NCI-H1417 (cell line): ENCODE measurements at regions not wholly inside any gene's neighbourhood (a gene's known extent, or its start where the extent isn't known, plus 50 kb on each side); places are given as distances from the start of the nearest gene placed in this dataset.
"Not testable (repeated sequence)": the region's sequence is repeated elsewhere in the genome, so short reads cannot be mapped to it uniquely, and the experiment has no call there.

Experiments
- DNase-seq, 3 experiments: peaks; one replicate each; lab custom pipeline; 2025; lab: John Stamatoyannopoulos, UW

DNA sequence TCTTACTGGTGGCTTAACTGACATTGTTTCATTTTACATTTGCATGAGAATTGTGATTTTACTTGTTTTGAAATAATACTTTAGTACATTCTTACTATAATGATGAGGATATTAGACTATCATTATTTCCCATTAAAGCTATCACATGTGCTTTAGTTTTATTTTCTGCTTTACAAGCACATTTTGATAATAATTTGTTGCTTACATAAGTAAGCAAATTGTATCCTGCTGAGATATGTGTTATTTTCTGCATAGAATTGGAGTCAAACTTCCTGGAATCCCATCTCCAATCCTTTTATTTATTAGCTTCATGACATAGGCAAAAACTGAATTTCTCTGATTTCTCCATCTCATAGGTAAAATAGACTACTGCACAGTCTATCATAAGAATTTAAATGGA lies 847.4 kb downstream of the DIPK2A start:
- no peak for DNase-seq

DNA sequence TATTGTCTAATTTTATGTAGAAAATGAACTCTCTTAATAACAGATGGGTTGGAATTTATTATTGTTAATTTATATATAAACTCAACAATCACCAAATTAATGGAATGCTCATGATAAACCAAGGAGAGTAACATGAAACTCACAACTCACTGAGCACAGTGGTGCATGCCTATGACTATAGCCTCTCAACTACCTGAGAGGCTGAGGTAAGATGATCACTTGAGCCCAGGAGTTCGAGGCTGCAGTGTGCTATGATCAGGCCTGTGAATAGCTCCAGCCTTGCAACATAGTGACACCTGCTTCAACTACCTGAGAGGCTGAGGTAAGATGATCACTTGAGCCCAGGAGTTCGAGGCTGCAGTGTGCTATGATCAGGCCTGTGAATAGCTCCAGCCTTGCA lies 848.6 kb downstream of the DIPK2A start:
- DNase-seq: not testable (repeated sequence)

DNA sequence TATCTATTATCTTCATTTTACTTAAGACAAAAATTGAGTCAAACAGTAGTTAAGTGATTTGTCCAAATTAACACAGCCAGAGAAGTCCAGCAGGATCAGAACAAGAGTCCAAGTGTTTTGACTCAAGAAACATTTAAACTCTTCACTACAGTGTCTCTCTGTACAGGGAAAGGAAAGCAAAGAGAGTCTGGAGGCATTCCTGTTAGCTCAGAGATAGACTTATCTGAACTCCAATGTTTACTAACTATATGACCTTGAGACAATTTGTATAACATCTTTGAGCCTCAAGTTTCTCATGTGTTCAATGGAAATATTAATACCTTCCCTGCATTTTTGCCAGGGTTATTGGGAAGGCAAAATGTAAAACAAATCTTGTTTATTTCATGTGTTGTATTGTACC lies 849.1 kb downstream of the DIPK2A start:
- DNase-seq: no peak

DNA sequence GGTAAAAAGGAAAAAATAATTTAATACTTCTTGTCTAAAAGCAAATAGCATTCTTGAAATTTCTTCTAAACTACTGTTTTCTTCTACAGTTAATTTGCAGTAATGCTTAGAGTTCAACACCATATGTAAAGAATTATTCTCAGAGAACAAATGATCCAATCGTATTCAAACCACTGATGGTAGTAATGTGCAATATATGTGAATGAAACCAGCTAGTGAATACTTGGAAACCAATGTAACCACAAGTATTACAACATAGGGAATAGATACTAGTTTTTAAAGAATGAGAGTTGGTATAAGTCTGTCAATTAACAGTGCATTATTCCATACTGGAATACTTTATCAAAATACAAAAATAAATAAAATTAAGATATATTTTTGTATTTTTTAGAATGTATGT lies 850.0 kb downstream of the DIPK2A start:
- DNase-seq: no peak

DNA sequence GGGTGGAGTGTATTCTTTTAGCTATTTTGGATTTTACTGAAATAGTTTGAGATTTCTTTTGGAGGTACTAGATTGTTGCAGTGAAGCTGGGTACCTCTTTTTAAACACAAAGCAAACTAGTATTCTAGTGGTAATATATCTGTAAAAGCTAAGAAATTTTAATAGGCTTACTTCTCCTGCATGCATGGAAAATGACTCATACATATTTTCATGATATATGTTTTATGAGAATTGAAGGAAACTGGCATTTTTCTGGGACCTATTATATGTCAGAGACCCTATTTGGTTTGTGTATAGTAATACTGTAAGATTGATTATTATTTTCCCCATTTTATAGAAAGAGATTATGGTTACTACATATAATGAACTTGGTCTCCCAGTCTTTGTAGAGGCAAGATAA lies 851.0 kb downstream of the DIPK2A start:
- no peak for DNase-seq

DNA sequence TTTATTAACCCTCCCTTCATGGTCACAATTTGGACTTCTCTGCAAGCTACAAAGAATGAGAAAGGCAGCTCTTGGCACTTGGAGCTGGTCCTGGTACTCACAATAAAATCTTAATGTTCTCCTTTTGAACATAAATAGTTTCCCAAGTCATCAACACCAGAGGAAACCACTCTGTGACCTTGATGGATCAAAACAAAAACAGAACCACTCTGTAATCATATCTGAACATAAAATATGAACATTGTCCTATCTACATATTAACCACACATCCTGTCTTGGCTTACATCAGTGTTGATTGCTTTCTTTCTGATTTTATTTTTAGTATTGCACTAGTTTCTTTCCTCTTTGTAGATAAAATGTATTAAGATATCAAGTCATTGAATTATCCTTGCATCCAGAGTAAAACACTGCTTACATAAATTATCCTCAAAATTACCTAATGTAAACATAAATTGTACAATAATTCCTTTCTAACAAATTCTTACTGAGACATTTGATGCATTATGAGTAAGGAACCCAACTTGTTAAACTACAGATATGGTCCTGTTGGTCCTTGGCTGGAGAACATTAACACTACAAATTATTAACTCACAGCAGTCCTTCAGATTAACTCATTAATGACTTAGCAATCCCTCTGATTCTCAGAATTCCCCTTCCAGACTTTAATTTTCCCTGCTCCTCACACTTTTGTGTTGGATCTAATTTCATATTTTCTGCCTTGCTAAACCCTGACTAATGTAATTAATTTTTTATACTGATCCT lies 860.5 kb downstream of the DIPK2A start:
- no peak for DNase-seq

DNA sequence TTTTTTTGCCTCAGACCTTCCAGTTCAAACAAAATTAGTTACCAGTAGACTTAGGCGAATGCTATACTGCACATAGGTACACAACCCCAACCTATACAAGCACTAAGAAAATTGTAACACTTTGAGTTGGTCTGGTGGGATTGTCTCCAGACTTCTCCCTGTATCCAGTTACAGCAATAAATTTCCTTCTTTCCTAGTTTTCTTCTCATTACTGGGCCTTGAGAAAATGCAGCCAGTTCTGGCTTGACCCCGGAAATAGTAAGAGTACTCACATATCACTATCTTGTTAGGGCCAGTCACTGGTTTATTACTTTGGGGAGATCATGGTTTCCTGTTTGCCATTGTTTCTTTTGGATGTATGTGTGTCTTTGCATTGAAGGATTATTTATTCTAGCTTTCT lies 868.4 kb downstream of the DIPK2A start:
- DNase-seq: no peak

DNA sequence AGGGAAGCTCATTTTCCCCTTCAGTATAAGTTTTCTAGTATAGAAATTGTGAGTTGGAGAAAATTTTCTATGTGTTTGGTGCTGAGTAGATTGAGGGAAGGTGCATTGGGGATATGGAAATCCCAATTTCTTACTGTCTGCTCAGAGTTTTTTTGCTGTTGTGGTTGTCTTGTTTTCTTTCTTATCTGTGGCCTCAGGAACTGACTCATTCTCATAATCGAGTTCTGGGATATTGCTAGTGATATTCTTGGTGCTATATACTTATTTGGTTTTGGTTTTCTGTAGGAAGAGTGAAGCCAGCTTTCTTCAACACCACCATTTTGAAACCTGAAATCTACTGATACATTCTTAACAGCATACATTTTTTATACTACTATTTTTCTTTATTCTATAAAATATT lies 869.2 kb downstream of the DIPK2A start:
- no peak for DNase-seq

DNA sequence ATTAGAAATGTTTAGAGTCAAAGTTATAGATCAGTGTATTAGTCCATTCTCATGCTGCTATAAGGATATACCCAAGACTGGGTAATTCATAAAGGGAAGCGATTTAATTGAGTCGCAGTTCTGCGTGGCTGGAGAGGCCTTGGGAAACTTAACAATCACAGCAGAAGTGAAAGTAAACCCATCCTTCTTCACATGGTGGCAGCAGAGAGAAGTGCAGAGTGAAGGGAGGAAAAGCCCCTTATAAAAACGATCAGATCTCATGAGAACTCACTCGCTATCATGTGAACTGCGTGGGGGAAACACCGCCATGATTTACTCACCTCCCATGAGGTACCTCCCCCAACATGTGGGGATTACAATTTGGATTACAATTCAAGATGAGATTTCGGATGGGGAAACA lies 871.5 kb downstream of the DIPK2A start:
- no peak for DNase-seq

DNA sequence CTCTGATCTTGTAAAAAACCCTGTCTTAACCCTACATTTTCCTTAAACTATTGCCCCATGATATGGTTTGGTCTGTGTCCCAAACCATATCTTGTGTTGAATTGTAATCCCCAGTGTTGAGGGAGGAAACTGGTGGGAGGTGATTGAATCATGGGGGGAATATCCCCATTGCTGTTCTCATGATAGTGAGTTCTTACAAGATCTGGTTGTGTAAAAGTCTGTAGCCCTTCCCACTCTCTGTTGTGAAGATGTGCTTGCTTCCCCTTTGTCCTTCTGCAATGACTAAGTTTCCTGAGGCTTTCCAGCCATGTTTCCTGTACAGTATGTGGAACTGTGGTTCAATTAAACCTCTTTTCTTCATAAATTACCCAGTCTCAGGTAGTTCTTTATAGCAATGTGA lies 881.4 kb downstream of the DIPK2A start:
- DNase-seq: no peak

DNA sequence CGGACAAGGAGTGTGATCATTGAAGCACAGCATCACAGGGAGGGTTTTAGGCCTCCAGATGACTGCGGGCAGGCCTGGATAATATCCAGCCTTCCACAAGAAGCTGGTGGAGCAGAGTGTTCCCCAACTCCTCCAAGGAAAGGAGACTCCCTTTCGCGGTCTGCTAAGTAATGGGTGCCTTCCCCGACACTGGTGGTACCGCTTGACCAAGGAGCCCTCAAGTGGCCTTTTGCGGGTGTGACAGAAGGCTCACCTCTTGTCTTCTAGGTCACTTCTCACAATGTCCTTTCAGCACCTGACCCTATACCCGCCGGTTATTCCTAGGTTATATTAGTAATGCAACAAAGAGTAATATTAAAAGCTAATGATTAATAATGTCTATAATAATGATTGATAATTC lies 882.4 kb downstream of the DIPK2A start:
- not testable (repeated sequence) for DNase-seq

DNA sequence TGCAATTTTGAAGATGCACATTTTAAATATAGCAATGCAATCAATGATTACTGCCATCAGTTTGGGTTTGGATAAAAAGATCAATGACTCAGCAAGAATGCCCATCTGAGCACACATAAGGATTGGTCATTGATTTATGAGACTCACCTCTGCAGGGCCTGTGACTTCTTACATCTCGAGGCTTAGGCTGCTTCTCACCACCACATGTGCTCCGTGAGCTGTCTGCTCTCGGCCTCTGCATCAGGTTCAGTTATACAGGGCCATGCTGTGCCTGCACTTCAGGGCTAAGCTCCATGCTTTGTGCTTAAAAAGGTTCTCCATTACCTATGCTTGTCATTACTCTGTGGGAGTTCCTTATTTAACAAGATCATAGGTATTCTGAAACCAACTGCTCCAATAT lies 887.5 kb downstream of the DIPK2A start:
- DNase-seq: no peak

DNA sequence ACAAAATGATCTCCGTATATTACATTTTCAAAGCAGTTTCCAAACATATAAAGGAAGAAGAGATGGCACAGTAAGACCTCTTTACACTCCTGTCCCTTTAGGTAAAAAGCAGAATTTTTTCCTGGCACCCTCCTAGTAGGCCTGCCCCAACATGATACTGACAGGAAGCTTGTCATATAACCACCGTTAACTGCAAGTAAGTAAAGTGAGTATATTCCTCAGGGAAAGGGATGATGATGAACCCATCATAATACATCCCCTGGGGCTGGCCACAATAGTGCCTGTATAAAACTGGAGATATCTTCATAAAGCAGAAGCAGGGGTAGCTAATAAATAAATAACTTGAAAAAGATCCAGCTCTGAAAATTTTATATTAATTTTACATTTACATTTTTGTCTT lies 893.0 kb downstream of the DIPK2A start:
- DNase-seq: no peak

DNA sequence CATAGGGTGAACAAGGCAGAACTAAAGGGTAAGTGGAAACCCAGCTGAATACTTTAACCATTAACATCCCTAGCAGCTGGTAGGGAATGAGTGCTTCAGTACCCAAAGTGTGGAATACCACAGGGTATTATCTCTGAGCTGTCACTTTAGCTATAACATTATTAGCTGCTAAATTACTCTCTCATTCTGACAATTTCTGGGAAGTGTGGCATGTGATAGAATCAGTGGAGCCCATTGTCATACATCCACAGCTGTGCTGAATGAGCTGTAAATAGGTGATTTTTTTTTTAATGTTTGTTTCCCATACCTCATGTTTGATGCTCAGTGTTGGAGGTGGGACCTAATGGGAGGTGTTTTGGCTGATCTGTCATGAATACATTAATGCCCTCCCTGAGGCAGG lies 894.3 kb downstream of the DIPK2A start:
- DNase-seq: no peak

DNA sequence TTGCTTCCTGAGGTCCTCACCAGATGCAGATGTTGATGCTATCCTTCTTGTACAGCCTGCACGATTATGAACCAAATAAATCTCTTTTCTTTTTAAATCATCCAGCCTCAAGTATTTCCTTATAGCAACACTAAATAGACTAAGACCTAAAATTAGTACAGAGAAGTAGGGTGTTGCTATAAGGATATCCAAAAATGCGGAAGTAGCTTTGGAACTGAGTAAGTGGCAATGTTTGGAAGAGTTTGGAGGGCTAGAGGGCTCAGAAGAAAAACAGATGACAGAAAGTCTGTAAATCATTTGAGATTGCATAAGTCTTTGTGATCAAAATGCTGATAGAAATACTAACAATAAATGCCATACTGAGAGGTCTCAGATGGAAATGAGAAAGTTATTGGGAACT lies 894.9 kb downstream of the DIPK2A start:
- no peak for DNase-seq

DNA sequence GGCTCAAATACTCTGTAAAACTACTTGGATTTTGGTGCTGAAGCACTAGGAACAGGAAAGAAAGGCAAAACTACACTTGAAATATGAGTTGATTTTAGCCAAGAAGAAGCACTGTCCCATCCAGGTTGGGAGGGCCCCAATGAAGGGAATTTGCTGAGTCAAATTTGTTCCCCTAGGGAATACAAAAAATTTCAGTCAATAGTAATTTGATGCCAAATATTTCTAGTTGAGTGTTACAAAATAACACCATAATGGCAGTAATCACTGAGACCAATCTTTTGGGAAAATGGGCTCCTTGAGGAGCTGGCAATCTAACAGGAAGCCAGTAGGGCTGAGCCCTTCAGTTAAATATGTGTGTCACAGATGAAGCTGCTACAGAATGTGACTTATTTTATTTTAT lies 896.9 kb downstream of the DIPK2A start:
- DNase-seq: no peak

DNA sequence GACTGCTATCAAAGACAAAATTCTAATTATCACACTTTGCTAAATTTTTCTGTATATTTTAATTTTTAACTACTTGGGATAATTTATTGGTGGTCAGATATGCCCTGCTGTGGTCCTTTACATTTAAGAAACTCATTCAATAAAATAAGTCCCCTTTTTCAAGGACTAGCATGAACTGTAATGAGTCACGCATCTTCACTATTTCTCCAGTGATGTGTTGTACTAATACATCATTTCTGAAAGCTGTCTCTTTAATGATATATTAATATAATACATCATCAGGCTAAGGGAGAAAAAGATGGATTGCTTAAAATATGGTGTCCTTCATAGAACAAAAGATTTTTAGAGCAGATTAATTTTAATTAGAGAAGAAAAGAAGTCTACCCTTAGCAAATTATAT lies 901.4 kb downstream of the DIPK2A start:
- peak in 1 of 3 experiments; percentile 4 for DNase-seq

DNA sequence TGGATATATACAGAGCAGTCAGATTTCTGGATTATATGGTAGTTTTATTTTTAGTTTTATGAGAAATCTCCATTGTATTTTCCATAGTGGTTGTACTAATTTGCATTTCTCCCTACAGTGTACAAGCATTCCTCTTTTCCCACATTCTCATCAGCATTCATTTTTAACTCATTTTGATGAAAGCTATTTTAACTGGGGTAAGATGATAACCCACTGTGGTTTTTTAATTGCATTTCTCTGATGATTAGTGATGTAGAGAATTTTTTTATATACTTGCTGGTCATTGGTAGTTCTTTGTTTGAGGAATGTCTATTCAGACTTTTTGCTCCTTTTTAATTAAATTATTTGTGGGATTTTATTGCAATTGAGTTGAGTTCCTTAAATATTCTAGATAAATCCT lies 903.6 kb downstream of the DIPK2A start:
- no peak for DNase-seq

DNA sequence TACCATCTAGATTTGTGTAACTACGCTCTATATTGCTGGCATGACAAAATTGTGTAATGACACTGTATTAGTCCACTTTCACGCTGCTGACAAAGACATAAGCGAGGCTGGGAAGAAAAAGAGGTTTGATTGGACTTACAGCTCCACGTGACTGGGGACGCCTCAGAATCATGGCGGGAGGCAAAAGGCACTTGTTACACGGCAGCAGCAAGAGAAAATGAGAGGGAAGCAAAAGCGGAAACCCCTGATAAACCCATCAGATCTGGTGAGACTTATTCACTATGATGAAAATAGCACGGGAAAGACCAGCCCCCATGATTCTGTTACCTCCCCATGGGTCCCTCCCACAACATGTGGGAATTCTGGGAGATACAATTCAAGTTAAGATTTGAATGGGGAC lies 905.7 kb downstream of the DIPK2A start:
- DNase-seq: no peak

DNA sequence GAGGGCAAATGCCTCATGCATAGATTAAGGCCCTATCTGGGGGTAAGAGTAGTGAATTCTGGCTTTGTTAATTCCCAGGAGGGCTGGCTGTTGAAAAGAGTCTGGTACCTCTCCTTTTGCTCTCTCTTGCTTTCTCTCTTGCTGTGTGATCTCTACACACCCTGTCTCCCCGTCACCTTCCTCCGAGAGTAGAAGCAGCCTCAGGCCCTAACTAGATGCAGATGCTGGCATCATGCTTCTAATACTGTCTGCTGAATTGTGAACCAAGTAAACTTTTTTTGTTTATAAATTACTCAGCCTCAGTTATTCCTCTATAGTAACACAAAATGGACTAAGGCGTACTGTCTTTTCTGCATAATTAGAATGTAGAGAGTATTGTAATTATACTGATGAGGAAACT lies 908.1 kb downstream of the DIPK2A start:
- no peak for DNase-seq

DNA sequence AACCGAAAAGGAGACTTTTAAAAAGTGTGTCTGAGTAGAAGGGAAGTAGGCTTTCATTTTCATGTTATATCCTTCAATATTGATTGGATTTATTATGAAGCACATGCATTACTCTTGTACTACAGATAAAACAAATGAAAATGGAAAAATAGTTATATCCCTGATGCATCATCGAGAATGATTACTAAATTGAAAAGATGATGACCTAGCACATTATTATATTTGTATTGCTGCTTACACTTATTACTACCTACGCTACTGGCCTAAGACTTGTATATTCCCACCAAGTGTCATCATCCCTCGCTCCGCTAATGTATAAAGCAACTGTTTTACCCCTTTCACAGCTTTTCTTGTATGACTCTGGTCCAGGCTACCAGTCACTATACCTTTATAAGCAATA lies 922.4 kb downstream of the DIPK2A start:
- no peak for DNase-seq

DNA sequence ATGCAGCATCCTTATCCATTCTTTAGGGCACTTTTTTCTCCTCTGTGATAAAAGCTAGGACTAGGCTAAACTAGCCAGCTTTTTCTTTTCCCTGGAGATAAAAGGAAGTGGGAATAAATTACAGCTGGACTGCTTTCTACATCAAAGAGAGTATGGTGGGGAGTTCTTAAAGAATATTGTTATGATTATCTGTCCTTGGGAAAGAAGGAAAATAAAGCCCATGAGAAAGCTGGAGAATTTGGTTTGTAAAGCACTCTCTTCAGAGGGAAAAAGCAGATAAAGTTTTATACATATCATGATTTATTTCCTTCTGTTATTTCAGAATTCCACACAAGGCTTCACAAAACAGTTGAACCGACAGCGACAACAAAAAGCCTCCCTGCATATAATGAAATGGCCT lies 923.0 kb downstream of the DIPK2A start:
- no peak for DNase-seq

DNA sequence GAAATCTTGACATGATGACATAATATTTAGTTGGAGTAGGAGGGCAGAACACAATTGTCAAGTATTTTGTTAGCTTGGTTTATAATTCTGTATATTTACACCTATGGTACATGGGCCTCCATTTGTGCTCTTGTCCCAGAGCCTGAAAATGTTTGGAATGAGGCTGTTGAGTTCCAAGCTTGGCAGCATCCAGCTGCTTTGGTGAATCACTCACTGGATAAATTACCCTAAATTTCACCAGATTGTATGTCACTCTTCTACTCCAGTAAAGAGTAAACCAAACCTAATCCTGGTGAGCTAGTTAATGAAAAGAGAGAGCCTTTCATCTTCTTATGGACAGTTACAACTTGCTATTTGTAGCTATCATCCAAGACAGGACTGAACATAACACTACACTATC lies 928.7 kb downstream of the DIPK2A start:
- DNase-seq: no peak

DNA sequence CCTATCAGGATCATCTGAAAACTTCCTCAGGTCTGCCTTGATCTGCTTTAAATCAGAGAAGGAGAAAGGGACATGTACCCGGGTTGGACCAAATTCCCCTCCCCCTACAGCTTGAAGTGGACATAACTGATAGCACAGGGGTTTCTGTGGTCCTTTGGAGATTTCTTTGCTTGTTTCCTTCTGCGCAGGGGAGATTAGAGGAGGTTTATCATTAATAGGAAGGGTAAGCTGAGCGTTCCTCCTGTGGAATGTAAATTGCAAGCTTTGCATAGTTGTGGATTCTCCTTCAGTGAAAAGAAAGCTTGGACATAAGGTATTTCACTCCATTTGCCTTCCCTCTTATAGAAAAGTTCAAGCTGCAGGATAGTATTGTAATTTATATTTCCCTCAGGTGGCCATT lies 936.0 kb downstream of the DIPK2A start:
- DNase-seq: not testable (repeated sequence)

DNA sequence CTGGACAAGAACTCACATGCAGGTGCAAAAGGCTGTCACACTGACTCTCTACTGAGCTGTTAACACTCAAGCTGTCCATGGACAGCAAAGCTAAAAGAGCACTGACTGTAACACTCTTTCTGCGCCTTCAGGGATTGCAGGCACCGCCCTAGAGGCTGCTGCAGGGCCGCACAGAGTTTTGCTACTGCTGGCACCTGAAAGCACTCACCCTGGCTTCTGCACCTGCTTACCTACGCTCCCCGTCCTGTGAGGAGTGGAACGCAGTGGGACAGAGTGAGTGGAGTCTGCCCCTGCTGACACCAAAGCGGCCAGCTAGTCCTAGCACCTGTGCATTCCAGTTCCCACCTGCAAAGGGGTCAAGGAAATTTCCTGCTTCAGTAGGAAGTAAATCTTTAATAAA lies 941.3 kb downstream of the DIPK2A start:
- DNase-seq: peak in 1 of 3 experiments; percentile 19
